H9 (cell line): ENCODE measurements at regions not wholly inside any gene's neighbourhood (a gene's known extent, or its start where the extent isn't known, plus 50 kb on each side); places are given as distances from the start of the nearest gene placed in this dataset.

Experiments
- DNase-seq: peaks from one replicate; pipeline ENCODE4 v3.0.0-alpha.2; 2017
- H2AFZ ChIP-seq: one replicate; pipeline ENCODE4 v1.6.1; 2013; ENCODE audit warnings: mild to moderate bottlenecking, low read length, control low read depth, moderate library complexity
- H2AK5ac ChIP-seq: 2 replicates; pipeline ENCODE4 v1.6.1; 2013; ENCODE audit warnings: low read length, control low read depth, mixed read lengths; ENCODE audit not compliant: insufficient read length
- H2BK120ac ChIP-seq: one replicate; pipeline ENCODE4 v1.6.1; 2013; ENCODE audit warnings: low read depth, mild to moderate bottlenecking, low read length, control low read depth, inconsistent platforms; ENCODE audit not compliant: poor library complexity, severe bottlenecking
- H2BK12ac ChIP-seq: 2 replicates; pipeline ENCODE4 v1.6.1; 2013; ENCODE audit warnings: low read length, control low read depth, mixed read lengths, low read depth; ENCODE audit not compliant: insufficient read length
- H2BK15ac ChIP-seq: 2 replicates; pipeline ENCODE4 v1.6.1; 2013; ENCODE audit warnings: low read depth, low read length, control low read depth
- H2BK20ac ChIP-seq: one replicate; pipeline ENCODE4 v1.6.1; 2013; ENCODE audit warnings: low read depth, mild to moderate bottlenecking, low read length, control low read depth, inconsistent platforms; ENCODE audit not compliant: poor library complexity, severe bottlenecking
- H2BK5ac ChIP-seq: 2 replicates; pipeline ENCODE4 v1.6.1; 2013; ENCODE audit warnings: low read length, control low read depth, mixed read lengths; ENCODE audit not compliant: insufficient read length
- H3K14ac ChIP-seq: 2 replicates; pipeline ENCODE4 v1.6.1; 2013; ENCODE audit warnings: low read length, control low read depth; ENCODE audit not compliant: insufficient read depth
- H3K18ac ChIP-seq: 2 replicates; pipeline ENCODE4 v1.6.1; 2013; ENCODE audit warnings: low read depth, mild to moderate bottlenecking, mixed read lengths, low read length, control low read depth; ENCODE audit not compliant: insufficient read length
- H3K23ac ChIP-seq: 2 replicates; pipeline ENCODE4 v1.6.1; 2013; ENCODE audit warnings: low read length, control low read depth, mixed read lengths, low read depth; ENCODE audit not compliant: insufficient read length
- H3K23me2 ChIP-seq: 2 replicates; pipeline ENCODE4 v1.6.1; 2013; ENCODE audit warnings: low read depth, mild to moderate bottlenecking, mixed read lengths, low read length, control low read depth; ENCODE audit not compliant: insufficient read length, poor library complexity, severe bottlenecking
- H3K27ac ChIP-seq: 2 replicates; pipeline ENCODE4 v1.5.1; 2013; ENCODE audit warnings: low read length, control low read depth, mixed read lengths, low read depth; ENCODE audit not compliant: insufficient read length
- H3K27me3 ChIP-seq: 2 replicates; pipeline ENCODE4 v1.6.1; 2013; ENCODE audit warnings: low read length, control low read depth, inconsistent platforms; ENCODE audit not compliant: insufficient read depth
- H3K4ac ChIP-seq: 2 replicates; pipeline ENCODE4 v1.6.1; 2013; ENCODE audit warnings: low read depth, mild to moderate bottlenecking, control low read depth, inconsistent platforms, low read length, moderate library complexity
- H3K4me1 ChIP-seq: 2 replicates; pipeline ENCODE4 v1.6.1; 2013; ENCODE audit warnings: low read length, control low read depth, inconsistent platforms; ENCODE audit not compliant: insufficient read depth
- H3K4me2 ChIP-seq: 2 replicates; pipeline ENCODE4 v1.6.1; 2013; ENCODE audit warnings: low read length, control low read depth, mixed read lengths; ENCODE audit not compliant: insufficient read length, insufficient read depth
- H3K56ac ChIP-seq: 2 replicates; pipeline ENCODE4 v1.6.1; 2013; ENCODE audit warnings: low read depth, mild to moderate bottlenecking, mixed read lengths, low read length, control low read depth; ENCODE audit not compliant: insufficient read length
- H3K79me1 ChIP-seq: 2 replicates; pipeline ENCODE4 v1.6.1; 2013; ENCODE audit warnings: low read depth, mild to moderate bottlenecking, moderate library complexity, low read length, control low read depth, inconsistent platforms; ENCODE audit not compliant: insufficient read depth, poor library complexity, severe bottlenecking
- H3K79me2 ChIP-seq: 2 replicates; pipeline ENCODE4 v1.6.1; 2013; ENCODE audit warnings: low read length, control low read depth, inconsistent platforms; ENCODE audit not compliant: insufficient read depth
- H3K9ac ChIP-seq: 2 replicates; pipeline ENCODE4 v1.6.1; 2013; ENCODE audit warnings: low read length, control low read depth, mixed read lengths; ENCODE audit not compliant: insufficient read length; ENCODE audit errors: extremely low read depth
- H3K9me3 ChIP-seq: one replicate; pipeline ENCODE4 v1.6.1; 2013; ENCODE audit warnings: low read depth, low read length, inconsistent platforms; ENCODE audit not compliant: control insufficient read depth
- H3T11ph ChIP-seq: one replicate; pipeline ENCODE4 v1.6.1; 2013; ENCODE audit warnings: mild to moderate bottlenecking, low read length, control low read depth, inconsistent platforms
- H4K20me1 ChIP-seq: one replicate; pipeline ENCODE4 v1.6.1; 2013; ENCODE audit not compliant: control insufficient read depth, insufficient read length, insufficient read depth
- H4K5ac ChIP-seq: 2 replicates; pipeline ENCODE4 v1.6.1; 2013; ENCODE audit warnings: low read depth, mild to moderate bottlenecking, mixed read lengths, low read length, control low read depth; ENCODE audit not compliant: insufficient read length
- H4K8ac ChIP-seq: replicated peaks from 2 replicates; pipeline ENCODE4 v1.6.1; 2013; ENCODE audit warnings: low read length, control low read depth, mixed read lengths, low read depth; ENCODE audit not compliant: insufficient read length
- H4K91ac ChIP-seq: 2 replicates; pipeline ENCODE4 v1.6.1; 2013; ENCODE audit warnings: low read depth, mild to moderate bottlenecking, moderate library complexity, mixed read lengths, low read length, control low read depth; ENCODE audit not compliant: insufficient read length
- H3K27ac Mint-ChIP-seq, 3 experiments: 2 replicates in 2 of 3; 3 replicates in 1 of 3; pipeline ENCODE4 v1.8.0; 2020 to 2021; ENCODE audit warnings: mixed read lengths in 3 of 3, mild to moderate bottlenecking in 1 of 3, moderate library complexity in 1 of 3
- H3K27me3 Mint-ChIP-seq: 2 replicates; pipeline ENCODE4 v1.8.0; 2021; ENCODE audit warnings: low read depth, mild to moderate bottlenecking, moderate library complexity, mixed read lengths
- H3K36me3 Mint-ChIP-seq, 3 experiments: 2 replicates in 2 of 3; 3 replicates in 1 of 3; pipeline ENCODE4 v1.8.0; 2020 to 2021; ENCODE audit warnings: low read depth in 3 of 3, mixed read lengths in 3 of 3; ENCODE audit not compliant: insufficient read depth in 1 of 3
- H3K4me1 Mint-ChIP-seq, 2 experiments: 2 replicates each; pipeline ENCODE4 v1.8.0; 2020; ENCODE audit warnings: mixed read lengths in 2 of 2
- H3K4me3 Mint-ChIP-seq, 2 experiments: 2 replicates in 1 of 2; 3 replicates in 1 of 2; pipeline ENCODE4 v1.8.0; 2020 to 2021; ENCODE audit warnings: mild to moderate bottlenecking in 2 of 2, mixed read lengths in 2 of 2, moderate library complexity in 1 of 2
- H3K9me3 Mint-ChIP-seq, 2 experiments: 2 replicates in 1 of 2; 3 replicates in 1 of 2; pipeline ENCODE4 v1.8.0; 2020; ENCODE audit warnings: mild to moderate bottlenecking in 2 of 2, mixed read lengths in 2 of 2, moderate library complexity in 1 of 2
- CTCF ChIP-seq: fragments of 200-600 bp; sonication (generic); conservative IDR thresholded peaks from 3 replicates; pipeline ENCODE4 v1.8.0; 2021; ENCODE audit warnings: antibody characterized with exemption, mild to moderate bottlenecking
- WGBS: extraction: QIAGEN DNeasy Blood & Tissue Kit; methylation state at CpG from one replicate; pipeline ENCODE4 v1.1.7; 2013; ENCODE audit warnings: missing lambda C conversion rate, low lambda C conversion rate, mixed read lengths; ENCODE audit not compliant: insufficient read length; ENCODE audit errors: extremely low coverage; 5-methylcytosine and 5-hydroxymethylcytosine counted together

GRCh38 chr13:40233731-40234195 lies 432.7 kb downstream of the FOXO1 start:
- no peak overlapping the region for H4K8ac ChIP-seq
- Mint-ChIP-seq H3K4me1 (peaks cover 10 to 12% of the 10 kb centered on the region in 2 experiments), H3K36me3 (no peaks in the 10 kb centered on the region; a peak in 1 of 7 replicates), H3K27me3 (no peaks in the 10 kb centered on the region; the same call in 1 of the 2 replicates), H3K27ac (no peak overlapping the region), H3K4me3 (no peak overlapping the region), H3K9me3 (no peaks in the 10 kb centered on the region)
- no peaks in the 10 kb centered on the region for H3K4me1 ChIP-seq
- H3K18ac ChIP-seq: no peak overlapping the region
- no peak overlapping the region for H2BK20ac ChIP-seq
- no CpG with 5 or more reads among the region's 8 CpGs for WGBS
- H3K23ac ChIP-seq: no peak overlapping the region
- no peaks in the 10 kb centered on the region for H3K79me2 ChIP-seq
- H4K20me1 ChIP-seq: no peaks in the 10 kb centered on the region
- no peaks in the 10 kb centered on the region for H3K79me1 ChIP-seq
- no peak for TF ChIP-seq CTCF
- no peak overlapping the region for H4K91ac ChIP-seq
- H3K23me2 ChIP-seq: no peaks in the 10 kb centered on the region
- H3K9me3 ChIP-seq: no peaks in the 10 kb centered on the region
- H3K14ac ChIP-seq: no peak overlapping the region
- no peak overlapping the region for H2BK12ac ChIP-seq
- H3K4me2 ChIP-seq: no peak overlapping the region
- H3K27ac ChIP-seq: no peak overlapping the region
- H2BK15ac ChIP-seq: no peak overlapping the region
- H3K9ac ChIP-seq: no peak overlapping the region
- no peaks in the 10 kb centered on the region for H3K27me3 ChIP-seq
- H4K5ac ChIP-seq: no peak overlapping the region
- H3K4ac ChIP-seq: no peak overlapping the region
- no peak overlapping the region for H2AK5ac ChIP-seq
- no peak overlapping the region for H3T11ph ChIP-seq
- no peak for DNase-seq
- H3K56ac ChIP-seq: peak overlapping the region; percentile 87
- no peak overlapping the region for H2AFZ ChIP-seq
- no peak overlapping the region for H2BK120ac ChIP-seq
- no peak overlapping the region for H2BK5ac ChIP-seq
